ENCODE measurements at regions not wholly inside any gene's neighbourhood (a gene's known extent, or its start where the extent isn't known, plus 50 kb on each side); places are given as distances from the start of the nearest gene placed in this dataset.
"Not testable (repeated sequence)": the region's sequence is repeated elsewhere in the genome, so short reads cannot be mapped to it uniquely, and the experiment has no call there.

- no peak for DNase-seq (ENCODE audit: low read depth in 3 of 3)
Measured at GRCh38 chr6:134821928-134822864, 127.7 kb downstream of the ALDH8A1 start.

DNA sequence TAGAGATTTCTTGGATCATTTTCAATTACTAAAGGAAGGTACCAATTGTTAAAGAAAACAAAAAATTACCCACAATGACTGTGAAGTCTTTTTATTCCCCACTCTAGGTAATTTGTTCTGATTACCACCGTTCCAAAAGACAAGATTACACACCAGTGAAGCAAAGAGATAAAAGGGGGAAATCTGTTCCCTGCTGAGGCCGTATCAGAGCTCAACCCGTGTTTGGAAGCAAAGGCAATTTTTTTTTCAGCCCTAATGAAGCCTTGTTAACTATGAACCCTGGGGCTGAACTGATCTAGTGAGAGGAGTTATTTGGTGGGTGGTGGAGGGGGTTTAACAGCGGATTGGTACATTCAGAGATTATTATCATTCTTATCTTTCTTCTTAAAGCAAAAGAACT lies 128.5 kb downstream of the ALDH8A1 start:
- no peak for DNase-seq (ENCODE audit: low read depth in 3 of 3)

- DNase-seq (ENCODE audit: low read depth in 3 of 3) = no peak
Measured at GRCh38 chr6:134819863-134820800, 129.8 kb downstream of the ALDH8A1 start.

- DNase-seq (ENCODE audit: low read depth in 3 of 3) = no peak
Measured at GRCh38 chr6:134819236-134819635, 130.7 kb downstream of the ALDH8A1 start.

GRCh38 chr6:134817448-134817847 lies 132.5 kb downstream of the ALDH8A1 start:
- no peak for DNase-seq (ENCODE audit: low read depth in 3 of 3)

GRCh38 chr6:134816780-134817179 lies 133.1 kb downstream of the ALDH8A1 start:
- DNase-seq (ENCODE audit: low read depth in 3 of 3) = no peak

GRCh38 chr6:134816300-134816699 lies 133.6 kb downstream of the ALDH8A1 start:
- DNase-seq (ENCODE audit: low read depth in 3 of 3) = no peak

DNA sequence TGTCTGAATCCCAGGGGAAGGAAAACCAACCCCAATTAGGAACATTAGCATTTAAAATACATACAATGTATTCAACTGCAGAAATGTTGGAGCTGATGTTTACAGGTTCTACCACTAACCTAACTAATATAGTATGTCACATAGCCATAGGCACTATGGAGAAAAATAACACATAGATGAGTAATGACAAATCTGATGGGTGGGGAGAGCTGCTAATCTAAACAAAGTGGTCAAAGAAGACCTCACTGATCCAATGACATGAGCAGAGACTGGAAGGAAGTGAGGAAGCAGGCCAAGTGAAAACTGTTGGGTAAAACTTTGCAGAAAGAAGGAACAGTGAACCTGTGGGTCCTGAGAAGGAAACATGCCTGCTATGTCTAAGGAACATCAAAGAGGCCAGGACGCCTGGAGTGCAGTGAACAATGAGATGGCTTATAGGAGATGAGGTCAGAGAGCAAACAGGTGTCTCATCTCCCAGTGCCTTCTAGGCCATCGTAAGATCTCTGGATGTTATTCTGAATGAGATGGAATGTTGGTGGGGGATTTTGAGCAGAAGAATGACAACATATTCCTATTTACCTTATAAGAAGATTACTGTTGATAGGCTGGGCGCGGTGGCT lies 135.7 kb downstream of the ALDH8A1 start:
- no peak for DNase-seq (ENCODE audit: low read depth in 3 of 3)

DNA sequence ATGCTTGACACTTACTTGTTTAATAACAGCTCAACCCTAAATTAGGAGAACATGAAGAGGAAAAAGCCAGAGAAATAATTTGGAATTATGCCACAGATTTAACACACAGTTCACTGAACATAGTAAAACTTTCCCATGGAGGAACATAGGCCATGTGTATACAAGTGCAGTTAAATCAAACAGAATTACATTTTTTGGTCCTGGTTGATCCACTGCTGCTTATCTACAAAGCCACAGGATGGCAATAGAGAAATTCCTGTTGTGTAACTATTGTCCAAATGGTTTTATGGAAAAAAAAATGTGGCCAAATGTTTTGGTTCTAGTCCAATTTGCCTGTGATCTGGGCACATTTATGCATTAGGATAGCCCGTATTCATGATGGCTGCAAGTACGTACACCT lies 136.8 kb downstream of the ALDH8A1 start:
- no peak for DNase-seq (ENCODE audit: low read depth in 3 of 3)

- DNase-seq (ENCODE audit: low read depth in 3 of 3) = no peak
Measured at GRCh38 chr6:134810402-134810801, 139.5 kb downstream of the ALDH8A1 start.

DNA sequence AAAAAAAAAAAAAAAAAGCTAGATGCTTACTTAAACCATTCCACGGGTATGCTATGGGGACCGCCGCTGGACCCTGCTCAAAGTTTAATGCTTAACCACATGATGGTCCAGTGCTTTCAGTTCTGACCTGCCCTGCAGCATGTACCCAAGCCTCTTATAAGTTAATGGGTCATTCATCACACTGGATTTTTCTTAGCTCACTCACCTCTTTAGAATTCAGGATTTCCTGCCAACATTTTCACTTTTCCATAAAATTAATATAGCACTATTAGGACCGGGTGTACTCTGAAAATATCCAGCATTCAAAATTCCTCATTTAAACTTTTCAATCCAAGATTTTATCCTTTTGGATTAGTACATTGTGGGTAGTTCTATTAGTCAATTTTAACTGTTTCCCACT lies 140.8 kb downstream of the ALDH8A1 start:
- DNase-seq (ENCODE audit: low read depth in 3 of 3) = no peak

DNA sequence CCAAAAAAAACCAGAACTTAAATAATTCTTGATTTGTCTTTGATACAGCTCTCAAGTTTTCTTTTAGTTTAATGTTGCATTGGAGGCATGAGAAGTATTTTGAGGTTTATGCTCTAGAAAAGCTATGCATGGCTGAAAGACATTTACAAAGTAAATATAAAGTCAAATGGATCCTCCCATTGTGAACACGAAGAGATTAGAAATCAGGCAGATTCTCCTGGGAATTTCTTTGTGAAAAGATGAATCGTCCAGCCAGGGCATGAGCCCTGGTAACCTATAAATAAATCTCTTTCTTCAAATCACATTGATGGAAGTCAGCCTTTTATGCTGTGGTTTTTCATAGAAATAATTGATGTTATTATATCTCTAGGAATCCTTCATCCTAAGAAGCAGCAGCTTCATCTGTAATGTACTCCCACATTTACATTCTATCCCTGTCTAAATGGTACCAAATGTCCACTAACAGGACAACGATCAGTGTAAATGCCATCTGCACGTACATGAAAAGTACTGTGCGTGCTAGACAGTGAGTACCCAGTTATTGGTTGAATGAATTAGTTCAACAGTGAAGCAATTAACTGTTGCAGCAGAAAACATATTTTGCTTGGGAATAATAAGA lies 143.6 kb downstream of the ALDH8A1 start:
- no peak for DNase-seq (ENCODE audit: low read depth in 3 of 3)

DNA sequence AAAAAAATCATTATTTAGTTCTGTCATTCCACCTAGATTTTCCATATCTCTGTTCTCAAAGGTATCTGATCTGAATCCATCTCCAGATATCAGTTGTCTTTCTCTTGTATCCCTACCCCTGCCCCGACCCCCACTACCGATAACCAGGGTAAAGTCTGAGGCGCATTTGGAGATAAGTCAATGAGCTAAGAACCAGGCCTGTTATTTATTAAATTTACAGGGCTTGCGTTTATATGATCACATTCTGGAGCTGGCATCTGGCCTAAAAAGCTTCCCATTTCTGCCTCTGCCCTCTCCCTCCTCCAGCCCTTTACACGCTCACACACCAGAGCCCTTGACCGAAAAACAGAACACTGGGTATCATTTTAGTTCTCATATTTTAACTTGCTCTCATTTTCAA lies 144.7 kb downstream of the ALDH8A1 start:
- no peak for DNase-seq (ENCODE audit: low read depth in 3 of 3)

- not testable (repeated sequence) for DNase-seq (ENCODE audit: low read depth in 3 of 3)
Measured at GRCh38 chr6:134804311-134804710, 145.6 kb downstream of the ALDH8A1 start.

DNA sequence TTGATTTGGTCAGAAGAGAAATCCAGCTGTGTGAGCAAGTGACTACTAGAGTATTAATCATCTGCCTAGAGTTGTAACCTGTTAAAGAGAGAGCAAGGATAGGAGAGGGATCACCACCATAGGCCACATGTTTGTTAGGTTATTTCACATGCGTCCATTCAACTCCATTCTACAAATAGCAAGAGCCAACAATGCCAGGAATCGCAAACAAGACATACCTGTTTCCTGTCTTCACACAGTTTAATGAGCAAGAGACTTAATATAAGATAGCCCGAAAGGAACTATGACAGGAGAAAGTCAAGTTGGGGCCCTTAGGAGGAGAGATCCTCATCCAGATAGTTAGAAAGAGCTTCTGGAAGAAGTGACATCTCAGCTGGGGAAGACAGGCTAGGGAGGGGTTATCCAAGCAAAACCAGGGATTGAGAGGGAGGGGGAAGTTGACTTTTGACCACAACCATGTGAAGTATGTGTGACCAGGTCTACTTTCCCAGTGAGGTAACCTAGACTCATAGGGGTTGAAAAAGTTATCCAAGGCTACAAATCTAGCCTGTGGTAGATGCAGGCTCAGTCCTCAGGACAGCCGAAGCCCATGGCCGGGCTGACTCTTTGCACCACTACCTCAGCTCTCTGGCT lies 147.4 kb downstream of the ALDH8A1 start:
- no peak for DNase-seq (ENCODE audit: low read depth in 3 of 3)

GRCh38 chr6:134797400-134798113 lies 152.3 kb downstream of the ALDH8A1 start:
- DNase-seq (ENCODE audit: low read depth in 3 of 3) = no peak

- no peak for DNase-seq (ENCODE audit: low read depth in 3 of 3)
Measured at GRCh38 chr6:134795691-134796090, 154.2 kb downstream of the ALDH8A1 start.

DNA sequence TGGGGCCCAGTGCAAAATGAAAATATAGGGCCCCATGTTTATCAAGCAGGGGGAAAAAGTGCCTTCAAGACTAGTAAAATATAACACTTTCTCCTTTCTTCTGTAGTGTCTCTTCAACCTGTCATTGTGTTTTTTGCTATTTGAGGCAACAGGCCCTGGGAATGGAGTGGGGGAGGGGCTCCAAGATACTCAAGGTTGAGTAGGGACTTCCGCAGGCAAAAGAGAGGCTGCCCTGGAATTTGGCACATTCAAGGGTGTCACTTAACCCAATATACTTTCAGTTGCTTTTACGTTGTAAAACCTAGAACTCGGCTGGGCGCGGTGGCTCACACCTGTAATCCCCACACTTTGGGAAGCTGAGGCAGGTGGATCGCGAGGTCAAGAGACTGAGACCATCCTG lies 154.9 kb downstream of the ALDH8A1 start:
- no peak for DNase-seq (ENCODE audit: low read depth in 3 of 3)

- not testable (repeated sequence) for DNase-seq (ENCODE audit: low read depth in 3 of 3)
Measured at GRCh38 chr6:134791243-134791843, 158.6 kb downstream of the ALDH8A1 start.

GRCh38 chr6:134787261-134787877 lies 162.5 kb downstream of the ALDH8A1 start:
- DNase-seq (ENCODE audit: low read depth in 3 of 3) = no peak

Data from stimulated activated CD4-positive, alpha-beta T cell treated with anti-CD3 and anti-CD28 coated beads, TNF-alpha, amount 100 ng/mL, for 4 hours (primary cell).